Caco-2 (cell line): ENCODE measurements at regions not wholly inside any gene's neighbourhood (a gene's known extent, or its start where the extent isn't known, plus 50 kb on each side); places are given as distances from the start of the nearest gene placed in this dataset.
A peak's percentile ranks its signal among the peaks of the same experiment; 100 is the strongest.

ENCODE experiments used
- BruUV-seq: library from RNA; stranded (reverse); fragments of 400-500 nt; replicated peaks from 2 replicates; lab custom pipeline; 2021; lab: Mats Ljungman, UMichigan
- CTCF ChIA-PET: fragments of 300-600 bp; sonication (Branson Sonifier 250); formaldehyde crosslinking; loops from one replicate; lab custom pipeline; 2022; ENCODE audit warnings: antibody characterized with exemption; lab: Charles Lee
- POLR2A ChIA-PET: fragments of 300-600 bp; sonication (Branson Sonifier 250); formaldehyde crosslinking; loops from one replicate; lab custom pipeline; 2022; ENCODE audit warnings: antibody characterized with exemption; lab: Charles Lee
- DNase-seq, 2 experiments: peaks; one replicate each; pipeline versions ENCODE4 v3.0.0 to v3.0.0-alpha.2; 2020 to 2022
- H3K27me3 ChIP-seq: replicated peaks from 2 replicates; pipeline ENCODE4 v1.6.0; 2011; ENCODE audit warnings: low read length; ENCODE audit not compliant: control insufficient read depth, insufficient read depth
- H3K36me3 ChIP-seq: 2 replicates; pipeline ENCODE4 v1.5.1; 2011; ENCODE audit warnings: low read length; ENCODE audit not compliant: control insufficient read depth, insufficient read depth
- H3K4me1 ChIP-seq: fragments of 250-450 bp; sonication (Bioruptor Pico); 2 replicates; pipeline ENCODE4 v1.5.1; 2020; ENCODE audit warnings: mild to moderate bottlenecking
- H3K4me3 ChIP-seq: 2 replicates; pipeline ENCODE4 v1.5.1; 2011; ENCODE audit warnings: low read depth, mild to moderate bottlenecking, control low read depth, low read length
- H3K9me3 ChIP-seq: fragments of 250-450 bp; sonication (Bioruptor Pico); 2 replicates; pipeline ENCODE4 v1.5.1; 2020; ENCODE audit warnings: mild to moderate bottlenecking, moderate library complexity
- H3K27ac Mint-ChIP-seq: one replicate; pipeline ENCODE4 v1.8.0; 2022; ENCODE audit warnings: mixed read lengths; ENCODE audit not compliant: unreplicated experiment
- H3K27me3 Mint-ChIP-seq: one replicate; pipeline ENCODE4 v1.8.0; 2022; ENCODE audit warnings: mixed read lengths; ENCODE audit not compliant: insufficient read depth, unreplicated experiment
- H3K36me3 Mint-ChIP-seq: one replicate; pipeline ENCODE4 v1.8.0; 2022; ENCODE audit warnings: mild to moderate bottlenecking, mixed read lengths; ENCODE audit not compliant: insufficient read depth, unreplicated experiment
- H3K4me1 Mint-ChIP-seq: one replicate; pipeline ENCODE4 v1.8.0; 2022; ENCODE audit warnings: low read depth, mixed read lengths; ENCODE audit not compliant: unreplicated experiment
- H3K4me3 Mint-ChIP-seq: one replicate; pipeline ENCODE4 v1.8.0; 2022; ENCODE audit warnings: mild to moderate bottlenecking, moderate library complexity, mixed read lengths; ENCODE audit not compliant: unreplicated experiment
- H3K9me3 Mint-ChIP-seq: one replicate; pipeline ENCODE4 v1.8.0; 2022; ENCODE audit warnings: mixed read lengths; ENCODE audit not compliant: unreplicated experiment
- intact Hi-C: fragments of 100-400 bp; cut with micrococcal nuclease; formaldehyde crosslinking; loops from one replicate; pipeline ENCODE4 v1.10.0; 2022; ENCODE audit not compliant: unreplicated experiment
- TF ChIP-seq, protein P1 (sequence below), 2 experiments: fragments of 200-600 bp in 1 of 2; IDR thresholded peaks; 1 replicate in 1 of 2; 2 replicates in 1 of 2; pipeline versions ENCODE4 v1.5.1 to v1.8.0; 2011 to 2022; ENCODE audit warnings: antibody characterized with exemption in 1 of 2, control low read depth in 1 of 2, inconsistent platforms in 1 of 2, low read depth in 1 of 2, low read length in 1 of 2, mild to moderate bottlenecking in 1 of 2, moderate library complexity in 1 of 2; ENCODE audit not compliant: insufficient read depth in 1 of 2, severe bottlenecking in 1 of 2, unreplicated experiment in 1 of 2

DNA sequence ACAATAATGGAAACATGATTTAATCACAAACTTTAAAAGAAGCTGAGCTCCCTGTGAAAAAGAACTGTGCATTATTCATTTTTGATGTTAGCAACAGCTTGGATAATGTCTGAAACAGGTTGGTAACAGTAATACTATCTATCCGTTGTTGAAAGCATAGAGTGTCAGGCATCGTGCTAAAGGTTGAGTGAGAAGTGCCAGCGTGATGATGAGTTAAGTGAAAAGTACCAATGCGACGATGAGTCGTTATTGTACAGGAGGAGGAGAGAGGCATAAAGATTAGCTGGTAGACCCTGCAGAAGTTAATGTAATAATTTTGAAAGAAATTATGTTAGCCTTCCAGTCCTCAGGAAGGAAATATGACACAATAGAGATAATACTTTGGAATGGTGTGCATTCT, 593.6 kb downstream of the MAT2B start:
- no peak for DNase-seq
- no peaks in the 10 kb centered on the region for H3K9me3 ChIP-seq
- no peaks in the 10 kb centered on the region for H3K27me3 ChIP-seq
- H3K27me3 Mint-ChIP-seq = no peaks in the 10 kb centered on the region
- TF ChIP-seq, protein P1, sequence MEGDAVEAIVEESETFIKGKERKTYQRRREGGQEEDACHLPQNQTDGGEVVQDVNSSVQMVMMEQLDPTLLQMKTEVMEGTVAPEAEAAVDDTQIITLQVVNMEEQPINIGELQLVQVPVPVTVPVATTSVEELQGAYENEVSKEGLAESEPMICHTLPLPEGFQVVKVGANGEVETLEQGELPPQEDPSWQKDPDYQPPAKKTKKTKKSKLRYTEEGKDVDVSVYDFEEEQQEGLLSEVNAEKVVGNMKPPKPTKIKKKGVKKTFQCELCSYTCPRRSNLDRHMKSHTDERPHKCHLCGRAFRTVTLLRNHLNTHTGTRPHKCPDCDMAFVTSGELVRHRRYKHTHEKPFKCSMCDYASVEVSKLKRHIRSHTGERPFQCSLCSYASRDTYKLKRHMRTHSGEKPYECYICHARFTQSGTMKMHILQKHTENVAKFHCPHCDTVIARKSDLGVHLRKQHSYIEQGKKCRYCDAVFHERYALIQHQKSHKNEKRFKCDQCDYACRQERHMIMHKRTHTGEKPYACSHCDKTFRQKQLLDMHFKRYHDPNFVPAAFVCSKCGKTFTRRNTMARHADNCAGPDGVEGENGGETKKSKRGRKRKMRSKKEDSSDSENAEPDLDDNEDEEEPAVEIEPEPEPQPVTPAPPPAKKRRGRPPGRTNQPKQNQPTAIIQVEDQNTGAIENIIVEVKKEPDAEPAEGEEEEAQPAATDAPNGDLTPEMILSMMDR (IDR thresholded peaks at IDR 0.05; ENCODE audit: insufficient read depth in 1 of 2, low read depth in 1 of 2, low read length in 1 of 2, severe bottlenecking in 1 of 2, unreplicated experiment in 1 of 2) = no peak
- no peaks in the 10 kb centered on the region for H3K4me1 ChIP-seq
- no TSS peak for BruUV-seq
- H3K36me3 Mint-ChIP-seq = no peaks in the 10 kb centered on the region
- no peaks in the 10 kb centered on the region for H3K36me3 ChIP-seq
- ChIA-PET CTCF (no interaction called here), POLR2A (no interaction called here)
- intact Hi-C loops = no loop called here
- no peaks in the 10 kb centered on the region for H3K4me1 Mint-ChIP-seq
- no peak overlapping the region for H3K4me3 Mint-ChIP-seq
- no peak overlapping the region for H3K27ac Mint-ChIP-seq
- H3K4me3 ChIP-seq = no peak overlapping the region
- peaks cover 3% of the 10 kb centered on the region for H3K9me3 Mint-ChIP-seq

DNA sequence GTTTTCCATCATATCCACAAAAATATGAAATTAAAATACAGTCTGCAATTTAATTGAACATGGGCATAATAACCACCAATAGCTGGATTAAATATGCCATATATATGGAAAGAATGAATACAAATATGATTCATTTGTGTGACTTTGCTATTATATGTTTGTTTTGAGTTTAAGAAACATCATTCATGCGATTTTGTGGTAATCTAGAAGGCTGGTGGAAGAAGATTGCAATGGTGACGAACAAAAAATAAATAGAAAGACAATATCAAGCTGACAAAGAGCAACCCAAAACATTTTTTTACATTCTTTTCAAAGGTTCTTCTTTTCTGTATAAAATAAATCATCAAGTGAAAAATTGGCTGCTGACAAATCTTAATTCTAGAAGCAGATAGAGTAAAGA, 610.0 kb downstream of the MAT2B start:
- no peaks in the 10 kb centered on the region for H3K36me3 ChIP-seq
- no peak overlapping the region for H3K4me3 Mint-ChIP-seq
- H3K27me3 Mint-ChIP-seq = no peaks in the 10 kb centered on the region
- H3K27ac Mint-ChIP-seq = no peak overlapping the region
- TF ChIP-seq, protein P1 (IDR thresholded peaks at IDR 0.05; ENCODE audit: insufficient read depth in 1 of 2, low read depth in 1 of 2, low read length in 1 of 2, severe bottlenecking in 1 of 2, unreplicated experiment in 1 of 2) = no peak
- no peaks in the 10 kb centered on the region for H3K9me3 Mint-ChIP-seq
- POLR2A ChIA-PET = no interaction called here
- no TSS peak for BruUV-seq
- H3K4me3 ChIP-seq = no peak overlapping the region
- CTCF ChIA-PET = no interaction called here
- no peaks in the 10 kb centered on the region for H3K9me3 ChIP-seq
- H3K4me1 ChIP-seq = no peaks in the 10 kb centered on the region
- H3K36me3 Mint-ChIP-seq = no peaks in the 10 kb centered on the region
- no peak for DNase-seq
- intact Hi-C loops = no loop called here
- H3K4me1 Mint-ChIP-seq = no peaks in the 10 kb centered on the region
- H3K27me3 ChIP-seq = no peaks in the 10 kb centered on the region

DNA sequence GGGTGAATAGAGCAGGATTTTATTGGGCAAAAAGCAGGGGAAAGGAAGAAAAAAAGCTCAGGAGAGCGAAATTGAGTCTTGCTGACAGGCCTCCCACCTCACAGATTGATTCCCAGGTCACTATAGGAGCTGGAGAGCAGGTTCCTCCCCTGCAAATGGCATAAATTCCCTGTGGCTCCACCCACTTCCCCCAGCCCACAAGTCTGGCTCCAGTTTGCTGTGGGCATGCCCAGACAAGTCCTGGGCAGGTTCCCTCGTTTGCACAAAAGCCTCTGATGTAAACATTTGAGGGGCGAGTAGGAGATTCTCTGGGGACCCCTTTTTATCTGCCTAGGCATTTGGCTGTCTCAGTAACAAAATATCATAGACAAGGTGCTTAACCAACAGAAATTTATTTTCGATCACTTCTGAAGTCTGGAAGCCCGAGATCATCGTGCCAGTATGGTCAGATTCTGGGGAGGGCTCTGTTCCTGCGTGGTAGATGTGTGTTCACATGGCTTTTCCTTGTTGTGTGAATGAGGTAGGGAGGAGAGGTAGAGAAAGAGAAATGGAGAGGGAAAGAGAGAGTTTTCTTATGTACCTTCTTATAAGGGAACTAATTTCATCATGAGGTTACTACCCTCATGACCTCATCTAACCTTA, 614.5 kb downstream of the MAT2B start:
- TF ChIP-seq, protein P1 (IDR thresholded peaks at IDR 0.05; ENCODE audit: insufficient read depth in 1 of 2, low read depth in 1 of 2, low read length in 1 of 2, severe bottlenecking in 1 of 2, unreplicated experiment in 1 of 2) = no peak
- Histone ChIP-seq H3K9me3 (no peaks in the 10 kb centered on the region), H3K4me1 (no peaks in the 10 kb centered on the region), H3K36me3 (no peaks in the 10 kb centered on the region), H3K4me3 (no peak overlapping the region), H3K27me3 (no peaks in the 10 kb centered on the region)
- Mint-ChIP-seq H3K4me1 (no peaks in the 10 kb centered on the region), H3K4me3 (no peak overlapping the region), H3K27me3 (no peaks in the 10 kb centered on the region), H3K27ac (no peak overlapping the region), H3K9me3 (no peaks in the 10 kb centered on the region), H3K36me3 (no peaks in the 10 kb centered on the region)
- peak; percentile 18 to 53 for DNase-seq
- ChIA-PET POLR2A (no interaction called here), CTCF (no interaction called here)
- intact Hi-C loops = no loop called here
- no TSS peak for BruUV-seq
